Adipocyte (in vitro differentiated cells): ENCODE measurements at regions not wholly inside any gene's neighbourhood (a gene's known extent, or its start where the extent isn't known, plus 50 kb on each side); places are given as distances from the start of the nearest gene placed in this dataset.

ENCODE experiments used
- DNase-seq: peaks from one replicate; pipeline ENCODE4 v3.0.0-alpha.2; 2015; ENCODE audit warnings: low read depth
- H3K27me3 ChIP-seq: replicated peaks from 2 replicates; pipeline ENCODE4 v1.7.0; 2013; ENCODE audit warnings: mild to moderate bottlenecking, low read length, moderate library complexity; ENCODE audit not compliant: control insufficient read depth, insufficient read depth
- H3K36me3 ChIP-seq: 2 replicates; pipeline ENCODE4 v1.7.0; 2013; ENCODE audit warnings: low read length, mild to moderate bottlenecking, moderate library complexity; ENCODE audit not compliant: control insufficient read depth, insufficient read depth, severe bottlenecking
- H3K4me1 ChIP-seq: 2 replicates; pipeline ENCODE4 v1.7.0; 2013; ENCODE audit warnings: mild to moderate bottlenecking, low read length, moderate library complexity; ENCODE audit not compliant: control insufficient read depth, insufficient read depth
- H3K4me3 ChIP-seq: 2 replicates; pipeline ENCODE4 v1.7.0; 2013; ENCODE audit warnings: mild to moderate bottlenecking, low read length, moderate library complexity
- H3K9ac ChIP-seq: 2 replicates; pipeline ENCODE4 v1.7.0; 2013; ENCODE audit warnings: mild to moderate bottlenecking, low read length, moderate library complexity
- H3K9me3 ChIP-seq: 2 replicates; pipeline ENCODE4 v1.7.0; 2013; ENCODE audit warnings: mild to moderate bottlenecking, low read length, moderate library complexity; ENCODE audit not compliant: control insufficient read depth

GRCh38 chr13:37212826-37213225, 107.4 kb upstream of the CSNK1A1L start:
- H3K4me1 ChIP-seq = no peaks in the 10 kb centered on the region
- H3K9me3 ChIP-seq = no peaks in the 10 kb centered on the region
- no peak overlapping the region for H3K4me3 ChIP-seq
- DNase-seq = no peak
- H3K36me3 ChIP-seq = no peaks in the 10 kb centered on the region
- H3K9ac ChIP-seq = no peak overlapping the region
- no peaks in the 10 kb centered on the region for H3K27me3 ChIP-seq

GRCh38 chr13:37211487-37211886, 106.0 kb upstream of the CSNK1A1L start:
- no peaks in the 10 kb centered on the region for H3K9me3 ChIP-seq
- H3K9ac ChIP-seq = no peak overlapping the region

GRCh38 chr13:37209621-37210580, 104.4 kb upstream of the CSNK1A1L start:
- DNase-seq = no peak
- H3K4me3 ChIP-seq = no peak overlapping the region
- H3K27me3 ChIP-seq = no peaks in the 10 kb centered on the region
- no peaks in the 10 kb centered on the region for H3K9me3 ChIP-seq
- no peaks in the 10 kb centered on the region for H3K36me3 ChIP-seq
- peaks cover 2% of the 10 kb centered on the region for H3K4me1 ChIP-seq
- H3K9ac ChIP-seq = no peak overlapping the region

More at GRCh38 chr13:37211487-37211886, 106.0 kb upstream of the CSNK1A1L start:
- no peaks in the 10 kb centered on the region for H3K27me3 ChIP-seq
- peaks cover 2% of the 10 kb centered on the region for H3K4me1 ChIP-seq
- no peaks in the 10 kb centered on the region for H3K36me3 ChIP-seq
- DNase-seq = no peak
- no peak overlapping the region for H3K4me3 ChIP-seq

GRCh38 chr13:37207691-37208451, 102.4 kb upstream of the CSNK1A1L start:
- Histone ChIP-seq H3K4me1 (peaks cover 2% of the 10 kb centered on the region), H3K36me3 (no peaks in the 10 kb centered on the region), H3K9ac (no peak overlapping the region), H3K4me3 (no peak overlapping the region), H3K9me3 (no peaks in the 10 kb centered on the region), H3K27me3 (no peaks in the 10 kb centered on the region)
- DNase-seq = no peak

GRCh38 chr13:37202264-37202663, 96.8 kb upstream of the CSNK1A1L start:
- no peaks in the 10 kb centered on the region for H3K36me3 ChIP-seq
- DNase-seq = peak; percentile 52
- H3K9ac ChIP-seq = no peak overlapping the region
- no peak overlapping the region for H3K4me3 ChIP-seq
- no peaks in the 10 kb centered on the region for H3K27me3 ChIP-seq
- H3K9me3 ChIP-seq = no peaks in the 10 kb centered on the region
- H3K4me1 ChIP-seq = peaks cover 19% of the 10 kb centered on the region

- Histone ChIP-seq H3K9ac (no peak overlapping the region), H3K36me3 (no peaks in the 10 kb centered on the region), H3K4me3 (no peak overlapping the region), H3K4me1 (peaks cover 19% of the 10 kb centered on the region), H3K9me3 (no peaks in the 10 kb centered on the region), H3K27me3 (no peaks in the 10 kb centered on the region)
- DNase-seq = no peak
Observed at GRCh38 chr13:37201081-37201480, 95.6 kb upstream of the CSNK1A1L start.

- H3K9me3 ChIP-seq = no peaks in the 10 kb centered on the region
- no peaks in the 10 kb centered on the region for H3K36me3 ChIP-seq
- peaks cover 21% of the 10 kb centered on the region for H3K4me1 ChIP-seq
- no peak overlapping the region for H3K4me3 ChIP-seq
- no peak overlapping the region for H3K9ac ChIP-seq
- H3K27me3 ChIP-seq = no peaks in the 10 kb centered on the region
- no peak for DNase-seq
Observed at GRCh38 chr13:37198629-37199028, 93.2 kb upstream of the CSNK1A1L start.

- no peak overlapping the region for H3K4me3 ChIP-seq
- H3K9me3 ChIP-seq = no peaks in the 10 kb centered on the region
- no peaks in the 10 kb centered on the region for H3K36me3 ChIP-seq
- no peaks in the 10 kb centered on the region for H3K27me3 ChIP-seq
- no peak overlapping the region for H3K9ac ChIP-seq
- DNase-seq = no peak
- H3K4me1 ChIP-seq = peaks cover 17% of the 10 kb centered on the region
Observed at GRCh38 chr13:37195621-37196020, 90.2 kb upstream of the CSNK1A1L start.

GRCh38 chr13:37194428-37194861, 89.0 kb upstream of the CSNK1A1L start:
- no peaks in the 10 kb centered on the region for H3K36me3 ChIP-seq
- DNase-seq = peak; percentile 33
- H3K27me3 ChIP-seq = no peaks in the 10 kb centered on the region
- H3K9ac ChIP-seq = no peak overlapping the region
- H3K4me3 ChIP-seq = peak overlapping the region; percentile 1
- H3K4me1 ChIP-seq = peaks cover 17% of the 10 kb centered on the region
- no peaks in the 10 kb centered on the region for H3K9me3 ChIP-seq

GRCh38 chr13:37192956-37193355, 87.5 kb upstream of the CSNK1A1L start:
- H3K27me3 ChIP-seq = no peaks in the 10 kb centered on the region
- H3K4me1 ChIP-seq = peaks cover 13% of the 10 kb centered on the region
- peak; percentile 33 for DNase-seq
- H3K36me3 ChIP-seq = no peaks in the 10 kb centered on the region
- H3K9me3 ChIP-seq = peaks cover 5% of the 10 kb centered on the region
- no peak overlapping the region for H3K4me3 ChIP-seq
- no peak overlapping the region for H3K9ac ChIP-seq

- H3K36me3 ChIP-seq = no peaks in the 10 kb centered on the region
- no peaks in the 10 kb centered on the region for H3K27me3 ChIP-seq
- no peak overlapping the region for H3K9ac ChIP-seq
- no peak overlapping the region for H3K4me3 ChIP-seq
- no peak for DNase-seq
- H3K4me1 ChIP-seq = peaks cover under 1% of the 10 kb centered on the region
- H3K9me3 ChIP-seq = peaks cover 8% of the 10 kb centered on the region
Observed at GRCh38 chr13:37187621-37188020, 82.2 kb upstream of the CSNK1A1L start.
